ENCODE measurements at regions not wholly inside any gene's neighbourhood (a gene's known extent, or its start where the extent isn't known, plus 50 kb on each side); places are given as distances from the start of the nearest gene placed in this dataset.

DNA sequence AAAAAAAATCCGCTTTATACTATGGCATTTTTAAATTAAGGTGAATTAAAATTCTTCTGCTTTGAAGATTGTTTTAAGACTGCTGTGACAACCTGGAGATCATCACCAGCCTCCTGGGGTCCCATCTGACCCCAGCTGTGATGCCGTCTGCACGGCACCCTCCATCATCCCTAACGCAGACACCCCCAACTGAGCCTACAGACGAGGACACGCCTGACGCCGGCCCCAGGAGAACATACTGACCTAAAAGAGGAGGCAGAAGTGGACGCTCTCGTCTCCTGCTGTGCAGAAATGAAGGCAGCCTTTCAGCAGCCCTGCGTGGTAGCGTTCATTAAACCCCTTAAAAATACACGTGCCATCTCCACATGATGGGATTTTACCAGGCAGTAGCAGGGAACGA, 125.6 kb upstream of the PPP1R26 start:
- Histone ChIP-seq H3K27me3 (ENCODE audit: low read length) (no peaks in the 10 kb centered on the region), H3K4me2 (ENCODE audit: low read depth, low read length, poor library complexity, severe bottlenecking) (no peak overlapping the region), H4K20me1 (ENCODE audit: low read depth, low read length) (no peaks in the 10 kb centered on the region), H3K9me3 (ENCODE audit: insufficient read depth, low read length) (no peaks in the 10 kb centered on the region), H3K36me3 (ENCODE audit: low read length) (no peaks in the 10 kb centered on the region), H3K27ac (ENCODE audit: low read depth, low read length) (no peak overlapping the region), H3F3A (ENCODE audit: insufficient read depth) (no peaks in the 10 kb centered on the region), H3K79me2 (ENCODE audit: insufficient read depth, low read length) (no peaks in the 10 kb centered on the region), H3K9ac (ENCODE audit: low read length) (no peak overlapping the region), H2AFZ (ENCODE audit: low read depth, low read length, severe bottlenecking) (no peak overlapping the region), H3K9me2 (replicated peaks; ENCODE audit: insufficient read depth, low read length) (no peaks in the 10 kb centered on the region), H3K4me3 (ENCODE audit: insufficient read depth, low read length, poor library complexity, severe bottlenecking) (no peak overlapping the region)
- no peak for TF ChIP-seq EZH2phosphoT487 (conservative IDR thresholded peaks at IDR 0.05; ENCODE audit: low read length)
- TF ChIP-seq, protein P1, sequence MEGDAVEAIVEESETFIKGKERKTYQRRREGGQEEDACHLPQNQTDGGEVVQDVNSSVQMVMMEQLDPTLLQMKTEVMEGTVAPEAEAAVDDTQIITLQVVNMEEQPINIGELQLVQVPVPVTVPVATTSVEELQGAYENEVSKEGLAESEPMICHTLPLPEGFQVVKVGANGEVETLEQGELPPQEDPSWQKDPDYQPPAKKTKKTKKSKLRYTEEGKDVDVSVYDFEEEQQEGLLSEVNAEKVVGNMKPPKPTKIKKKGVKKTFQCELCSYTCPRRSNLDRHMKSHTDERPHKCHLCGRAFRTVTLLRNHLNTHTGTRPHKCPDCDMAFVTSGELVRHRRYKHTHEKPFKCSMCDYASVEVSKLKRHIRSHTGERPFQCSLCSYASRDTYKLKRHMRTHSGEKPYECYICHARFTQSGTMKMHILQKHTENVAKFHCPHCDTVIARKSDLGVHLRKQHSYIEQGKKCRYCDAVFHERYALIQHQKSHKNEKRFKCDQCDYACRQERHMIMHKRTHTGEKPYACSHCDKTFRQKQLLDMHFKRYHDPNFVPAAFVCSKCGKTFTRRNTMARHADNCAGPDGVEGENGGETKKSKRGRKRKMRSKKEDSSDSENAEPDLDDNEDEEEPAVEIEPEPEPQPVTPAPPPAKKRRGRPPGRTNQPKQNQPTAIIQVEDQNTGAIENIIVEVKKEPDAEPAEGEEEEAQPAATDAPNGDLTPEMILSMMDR (IDR thresholded peaks at IDR 0.05; ENCODE audit: insufficient read depth, low read length, poor library complexity, severe bottlenecking): no peak

DNA sequence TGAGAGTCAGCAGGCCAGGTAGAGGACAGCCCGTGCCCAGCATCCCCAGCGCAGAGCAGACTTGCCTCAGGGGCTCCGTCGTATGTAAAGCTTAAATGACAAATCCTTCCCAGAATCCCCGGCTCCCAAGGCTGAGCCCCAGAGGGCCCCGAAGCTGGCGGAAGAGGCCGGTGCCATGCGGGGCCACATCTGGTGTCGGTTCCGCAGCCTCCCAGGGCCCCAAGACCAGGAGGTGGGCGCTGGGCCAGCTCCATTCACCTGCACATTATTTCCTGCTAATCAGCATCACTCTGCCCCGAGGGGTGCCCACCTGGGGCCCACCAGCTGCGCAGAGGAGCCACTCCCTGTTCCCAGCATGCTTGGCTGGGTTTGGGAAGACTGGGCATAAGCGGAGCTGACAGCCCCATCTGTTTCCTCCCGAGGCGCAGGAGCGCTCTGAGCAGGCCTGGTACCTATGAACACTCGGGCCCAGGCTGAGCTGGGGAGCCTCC, 124.0 kb upstream of the PPP1R26 start:
- H4K20me1 ChIP-seq (ENCODE audit: low read depth, low read length): no peaks in the 10 kb centered on the region
- H3K4me3 ChIP-seq (ENCODE audit: insufficient read depth, low read length, poor library complexity, severe bottlenecking): no peak overlapping the region
- H3K9me3 ChIP-seq (ENCODE audit: insufficient read depth, low read length): no peaks in the 10 kb centered on the region
- no peak overlapping the region for H3K4me2 ChIP-seq (ENCODE audit: low read depth, low read length, poor library complexity, severe bottlenecking)
- no peak for TF ChIP-seq EZH2phosphoT487 (conservative IDR thresholded peaks at IDR 0.05; ENCODE audit: low read length)
- no peak overlapping the region for H3K9ac ChIP-seq (ENCODE audit: low read length)
- no peaks in the 10 kb centered on the region for H3K79me2 ChIP-seq (ENCODE audit: insufficient read depth, low read length)
- H3K27ac ChIP-seq (ENCODE audit: low read depth, low read length): no peak overlapping the region
- H3K36me3 ChIP-seq (ENCODE audit: low read length): no peaks in the 10 kb centered on the region
- H3K9me2 ChIP-seq (replicated peaks; ENCODE audit: insufficient read depth, low read length): no peaks in the 10 kb centered on the region
- H3K27me3 ChIP-seq (ENCODE audit: low read length): no peaks in the 10 kb centered on the region
- no peaks in the 10 kb centered on the region for H3F3A ChIP-seq (ENCODE audit: insufficient read depth)
- no peak overlapping the region for H2AFZ ChIP-seq (ENCODE audit: low read depth, low read length, severe bottlenecking)

DNA sequence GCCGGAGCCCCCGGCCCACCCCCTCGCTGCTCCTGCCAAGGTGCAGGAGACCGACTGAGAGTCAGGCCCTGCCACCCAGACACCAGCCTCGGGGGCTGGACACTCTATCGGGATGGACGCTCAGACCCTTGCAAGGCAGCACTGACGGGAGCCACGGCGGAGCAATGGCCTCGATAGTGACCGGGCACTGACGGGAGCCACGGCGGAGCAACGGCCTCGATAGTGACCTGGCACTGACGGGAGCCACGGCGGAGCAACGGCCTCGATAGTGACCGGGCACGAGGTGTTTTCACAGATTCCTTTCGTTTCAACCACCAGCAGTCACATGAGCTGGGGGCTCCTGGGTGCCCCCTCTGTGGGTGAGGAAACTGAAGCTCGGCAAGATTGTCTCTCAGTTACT, 123.6 kb upstream of the PPP1R26 start:
- no peak overlapping the region for H3K9ac ChIP-seq (ENCODE audit: low read length)
- H3K36me3 ChIP-seq (ENCODE audit: low read length): no peaks in the 10 kb centered on the region
- H3K9me3 ChIP-seq (ENCODE audit: insufficient read depth, low read length): no peaks in the 10 kb centered on the region
- no peak overlapping the region for H2AFZ ChIP-seq (ENCODE audit: low read depth, low read length, severe bottlenecking)
- no peaks in the 10 kb centered on the region for H3K79me2 ChIP-seq (ENCODE audit: insufficient read depth, low read length)
- TF ChIP-seq, protein P1 (IDR thresholded peaks at IDR 0.05; ENCODE audit: insufficient read depth, low read length, poor library complexity, severe bottlenecking): no peak
- H4K20me1 ChIP-seq (ENCODE audit: low read depth, low read length): no peaks in the 10 kb centered on the region
- no peaks in the 10 kb centered on the region for H3F3A ChIP-seq (ENCODE audit: insufficient read depth)
- H3K27me3 ChIP-seq (ENCODE audit: low read length): no peaks in the 10 kb centered on the region
- H3K9me2 ChIP-seq (replicated peaks; ENCODE audit: insufficient read depth, low read length): no peaks in the 10 kb centered on the region
- no peak overlapping the region for H3K4me2 ChIP-seq (ENCODE audit: low read depth, low read length, poor library complexity, severe bottlenecking)
- H3K4me3 ChIP-seq (ENCODE audit: insufficient read depth, low read length, poor library complexity, severe bottlenecking): no peak overlapping the region
- H3K27ac ChIP-seq (ENCODE audit: low read depth, low read length): no peak overlapping the region

DNA sequence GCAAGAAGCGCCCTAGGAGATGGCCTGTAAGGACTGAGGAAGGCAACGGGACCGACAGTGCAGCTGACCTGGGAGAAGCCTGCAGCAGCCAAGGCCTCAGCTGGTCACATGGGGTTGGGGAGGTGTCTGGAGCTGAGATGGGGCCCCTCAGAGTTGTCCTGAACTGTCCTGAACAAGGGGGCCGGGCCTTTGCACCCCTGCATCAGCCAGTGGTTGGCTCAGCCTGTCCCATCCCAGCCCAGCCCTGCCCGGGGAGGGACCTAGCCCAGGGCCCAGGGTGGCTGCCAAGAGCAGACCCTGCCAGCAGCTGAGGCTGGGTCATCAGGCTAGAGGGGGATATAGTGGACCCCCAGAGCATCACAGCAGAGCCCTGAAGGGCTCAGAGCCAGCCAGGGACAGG, 122.8 kb upstream of the PPP1R26 start:
- H2AFZ ChIP-seq (ENCODE audit: low read depth, low read length, severe bottlenecking): no peak overlapping the region
- H3K36me3 ChIP-seq (ENCODE audit: low read length): no peaks in the 10 kb centered on the region
- H3F3A ChIP-seq (ENCODE audit: insufficient read depth): no peaks in the 10 kb centered on the region
- no peak overlapping the region for H3K4me2 ChIP-seq (ENCODE audit: low read depth, low read length, poor library complexity, severe bottlenecking)
- no peak overlapping the region for H3K9ac ChIP-seq (ENCODE audit: low read length)
- no peak overlapping the region for H3K4me3 ChIP-seq (ENCODE audit: insufficient read depth, low read length, poor library complexity, severe bottlenecking)
- no peak overlapping the region for H3K27ac ChIP-seq (ENCODE audit: low read depth, low read length)
- no peaks in the 10 kb centered on the region for H4K20me1 ChIP-seq (ENCODE audit: low read depth, low read length)
- H3K79me2 ChIP-seq (ENCODE audit: insufficient read depth, low read length): no peaks in the 10 kb centered on the region
- H3K9me3 ChIP-seq (ENCODE audit: insufficient read depth, low read length): no peaks in the 10 kb centered on the region
- H3K9me2 ChIP-seq (replicated peaks; ENCODE audit: insufficient read depth, low read length): no peaks in the 10 kb centered on the region
- TF ChIP-seq, protein P1 (IDR thresholded peaks at IDR 0.05; ENCODE audit: insufficient read depth, low read length, poor library complexity, severe bottlenecking): no peak
- no peak for TF ChIP-seq EZH2phosphoT487 (conservative IDR thresholded peaks at IDR 0.05; ENCODE audit: low read length)
- no peaks in the 10 kb centered on the region for H3K27me3 ChIP-seq (ENCODE audit: low read length)
